Thyroid gland (tissue), 4 donors: ENCODE measurements at regions not wholly inside any gene's neighbourhood (a gene's known extent, or its start where the extent isn't known, plus 50 kb on each side); places are given as distances from the start of the nearest gene placed in this dataset.
"Not testable (repeated sequence)": the region's sequence is repeated elsewhere in the genome, so short reads cannot be mapped to it uniquely, and the experiment has no call there.

Experiments
- DNase-seq, 2 donors: peaks; one replicate each; pipeline ENCODE4 v3.0.0-alpha.2; 2019
- H3K27ac ChIP-seq, 3 donors: fragments of 200-600 bp; sonication (generic); 1 replicate in 2 of 3; 2 replicates in 1 of 3; pipeline ENCODE4 v1.5.1; 2016 to 2019; ENCODE audit warnings: mild to moderate bottlenecking in 1 of 3, moderate library complexity in 1 of 3
- H3K27me3 ChIP-seq: fragments of 200-600 bp; sonication (generic); one replicate; pipeline ENCODE4 v1.5.1; 2019
- H3K36me3 ChIP-seq, 2 donors: fragments of 200-600 bp; sonication (generic); one replicate each; pipeline ENCODE4 v1.5.1; 2016 to 2019
- H3K4me1 ChIP-seq, 2 donors: fragments of 200-600 bp; sonication (generic); one replicate each; pipeline ENCODE4 v1.5.1; 2017 to 2019
- H3K4me3 ChIP-seq, 3 donors: fragments of 200-600 bp; sonication (generic); replicated peaks in 1 of 3; 1 replicate in 2 of 3; 2 replicates in 1 of 3; pipeline ENCODE4 v1.5.1; 2016; ENCODE audit warnings: mild to moderate bottlenecking in 1 of 3
- H3K9me3 ChIP-seq: fragments of 200-600 bp; sonication (generic); one replicate; pipeline ENCODE4 v1.5.1; 2017
- POLR2A ChIP-seq, 2 donors: fragments of 450-650 bp; IDR thresholded peaks; one replicate each; pipeline ENCODE4 v1.6.1; 2017; ENCODE audit warnings: antibody characterized with exemption in 2 of 2, mild to moderate bottlenecking in 2 of 2, moderate library complexity in 1 of 2
- WGBS, 2 donors: methylation state at CpG; one replicate each; pipeline ENCODE4 v1.1.5; 2017; 5-methylcytosine and 5-hydroxymethylcytosine counted together
- intact Hi-C: fragments of 100-400 bp; cut with DNase I; formaldehyde crosslinking; loops from one replicate; pipeline ENCODE4 v1.15.1; 2023
- TF ChIP-seq, protein P1 (sequence below), 6 experiments: fragments of 200-600 bp in 3 of 6; fragments of 450-650 bp in 3 of 6; sonication (generic) in 3 of 6; IDR thresholded peaks; one replicate each; pipeline ENCODE4 v1.5.1; 2016 to 2019; ENCODE audit warnings: antibody characterized with exemption in 6 of 6, mild to moderate bottlenecking in 2 of 6, inconsistent platforms in 1 of 6, moderate library complexity in 1 of 6

- DNase-seq: no peak
- Histone ChIP-seq H3K4me3 (no peak overlapping the region), H3K36me3 (no peaks in the 10 kb centered on the region), H3K9me3 (no peaks in the 10 kb centered on the region), H3K4me1 (no peaks in the 10 kb centered on the region), H3K27ac (no peak overlapping the region), H3K27me3 (no peaks in the 10 kb centered on the region)
- TF ChIP-seq, protein P1, sequence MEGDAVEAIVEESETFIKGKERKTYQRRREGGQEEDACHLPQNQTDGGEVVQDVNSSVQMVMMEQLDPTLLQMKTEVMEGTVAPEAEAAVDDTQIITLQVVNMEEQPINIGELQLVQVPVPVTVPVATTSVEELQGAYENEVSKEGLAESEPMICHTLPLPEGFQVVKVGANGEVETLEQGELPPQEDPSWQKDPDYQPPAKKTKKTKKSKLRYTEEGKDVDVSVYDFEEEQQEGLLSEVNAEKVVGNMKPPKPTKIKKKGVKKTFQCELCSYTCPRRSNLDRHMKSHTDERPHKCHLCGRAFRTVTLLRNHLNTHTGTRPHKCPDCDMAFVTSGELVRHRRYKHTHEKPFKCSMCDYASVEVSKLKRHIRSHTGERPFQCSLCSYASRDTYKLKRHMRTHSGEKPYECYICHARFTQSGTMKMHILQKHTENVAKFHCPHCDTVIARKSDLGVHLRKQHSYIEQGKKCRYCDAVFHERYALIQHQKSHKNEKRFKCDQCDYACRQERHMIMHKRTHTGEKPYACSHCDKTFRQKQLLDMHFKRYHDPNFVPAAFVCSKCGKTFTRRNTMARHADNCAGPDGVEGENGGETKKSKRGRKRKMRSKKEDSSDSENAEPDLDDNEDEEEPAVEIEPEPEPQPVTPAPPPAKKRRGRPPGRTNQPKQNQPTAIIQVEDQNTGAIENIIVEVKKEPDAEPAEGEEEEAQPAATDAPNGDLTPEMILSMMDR (IDR thresholded peaks at IDR 0.05): no peak
- no peak for TF ChIP-seq POLR2A (IDR thresholded peaks at IDR 0.05)
- intact Hi-C loops: no loop called here
- WGBS, 2 donors: 91 to 92% methylated on average over 3 of the region's 3 CpGs
Observed at GRCh38 chr10:35972275-35972674, 330.2 kb upstream of the FZD8 start.

DNA sequence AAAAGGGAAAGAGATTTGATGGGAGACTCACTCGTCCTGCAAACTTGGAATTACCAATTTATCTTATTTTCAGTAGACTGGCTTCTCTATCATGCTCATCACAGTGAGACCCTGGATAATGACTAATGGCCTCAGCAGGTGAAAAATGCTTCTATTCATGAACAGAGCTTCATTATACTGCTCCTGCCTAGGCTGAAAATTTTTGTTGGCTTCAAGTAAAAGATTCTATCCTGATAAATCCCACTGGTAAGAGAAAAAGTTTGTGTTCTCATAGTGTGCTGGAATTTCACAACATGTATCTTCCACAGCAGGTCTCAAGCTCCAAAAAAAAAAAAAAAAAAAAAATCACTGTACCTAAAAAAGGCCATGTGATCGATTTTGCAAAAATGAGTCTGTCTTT, 329.3 kb upstream of the FZD8 start:
- Histone ChIP-seq H3K36me3 (no peaks in the 10 kb centered on the region), H3K27me3 (no peaks in the 10 kb centered on the region), H3K4me3 (no peak overlapping the region), H3K4me1 (no peaks in the 10 kb centered on the region), H3K27ac (no peak overlapping the region), H3K9me3 (no peaks in the 10 kb centered on the region)
- 84 to 95% methylated on average over 2 of the region's 2 CpGs for WGBS, 2 donors
- TF ChIP-seq, protein P1 (IDR thresholded peaks at IDR 0.05): no peak
- TF ChIP-seq POLR2A (IDR thresholded peaks at IDR 0.05): no peak
- DNase-seq: no peak
- intact Hi-C loops: no loop called here

DNA sequence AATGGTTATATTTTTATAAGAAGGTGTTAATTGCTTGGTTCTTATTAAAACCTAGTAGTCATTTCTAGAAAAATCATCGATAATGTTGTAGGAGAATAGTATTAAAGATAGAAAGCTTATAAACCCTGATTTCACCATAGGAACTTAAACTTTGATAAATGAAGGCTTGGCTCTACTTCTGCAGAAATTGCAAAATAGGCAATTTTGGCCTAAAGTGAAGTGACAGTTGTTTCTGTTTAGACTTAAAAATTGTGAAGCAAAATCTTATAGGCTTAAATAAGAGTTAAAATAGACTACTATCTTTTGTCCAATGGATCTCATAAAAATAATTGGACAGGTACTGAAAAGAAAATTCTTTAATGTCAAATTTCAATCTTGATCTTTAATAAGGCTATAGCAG, 321.6 kb upstream of the FZD8 start:
- no peaks in the 10 kb centered on the region for H3K9me3 ChIP-seq
- 87 to 89% methylated on average over 1 of the region's 1 CpG for WGBS, 2 donors
- intact Hi-C loops: no loop called here
- no peaks in the 10 kb centered on the region for H3K36me3 ChIP-seq
- H3K4me3 ChIP-seq: no peak overlapping the region
- no peaks in the 10 kb centered on the region for H3K27me3 ChIP-seq
- no peak overlapping the region for H3K27ac ChIP-seq
- DNase-seq: no peak
- TF ChIP-seq, protein P1 (IDR thresholded peaks at IDR 0.05): no peak
- no peak for TF ChIP-seq POLR2A (IDR thresholded peaks at IDR 0.05)
- H3K4me1 ChIP-seq: peaks cover 4 to 11% of the 10 kb centered on the region in 2 donors

DNA sequence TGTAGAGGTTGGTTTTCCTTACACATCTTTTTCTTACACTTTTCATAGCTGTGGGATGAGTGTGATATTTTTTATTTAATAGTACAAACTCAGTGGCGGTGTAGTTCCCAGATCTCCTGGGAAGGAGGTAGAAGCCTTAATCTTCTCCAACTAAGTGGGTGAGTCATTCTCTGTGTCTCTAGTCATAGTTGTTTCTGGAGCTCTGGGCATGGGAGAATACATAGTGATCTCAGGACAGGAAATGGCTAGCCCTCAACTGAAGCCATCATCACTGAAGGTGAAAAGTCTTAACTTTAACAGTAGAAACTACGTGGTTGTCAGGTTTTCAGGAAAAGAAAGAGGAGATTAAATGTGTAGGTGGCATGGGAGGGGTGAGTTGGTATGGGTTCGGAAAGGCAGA, 319.4 kb upstream of the FZD8 start:
- H3K27me3 ChIP-seq: no peaks in the 10 kb centered on the region
- intact Hi-C loops: no loop called here
- H3K4me3 ChIP-seq: no peak overlapping the region
- no peaks in the 10 kb centered on the region for H3K36me3 ChIP-seq
- WGBS, 2 donors: 89 to 98% methylated on average over 3 of the region's 3 CpGs
- no peak for TF ChIP-seq POLR2A (IDR thresholded peaks at IDR 0.05)
- TF ChIP-seq, protein P1 (IDR thresholded peaks at IDR 0.05): no peak
- H3K9me3 ChIP-seq: no peaks in the 10 kb centered on the region
- peaks cover 7 to 19% of the 10 kb centered on the region in 2 donors for H3K4me1 ChIP-seq
- no peak for DNase-seq
- no peak overlapping the region for H3K27ac ChIP-seq

GRCh38 chr10:35959252-35959651, 317.2 kb upstream of the FZD8 start:
- intact Hi-C loops: no loop called here
- Histone ChIP-seq H3K4me3 (no peak overlapping the region), H3K27me3 (no peaks in the 10 kb centered on the region), H3K4me1 (peaks cover 7 to 19% of the 10 kb centered on the region in 2 donors), H3K36me3 (no peaks in the 10 kb centered on the region), H3K9me3 (no peaks in the 10 kb centered on the region), H3K27ac (no peak overlapping the region)
- TF ChIP-seq POLR2A (IDR thresholded peaks at IDR 0.05): no peak
- TF ChIP-seq, protein P1 (IDR thresholded peaks at IDR 0.05): no peak
- no peak for DNase-seq
- 50 to 58% methylated on average over 7 of the region's 7 CpGs for WGBS, 2 donors

- DNase-seq, H3K27ac ChIP-seq, H3K27me3 ChIP-seq, H3K36me3 ChIP-seq, H3K4me3 ChIP-seq, H3K9me3 ChIP-seq, intact Hi-C loops: not testable (repeated sequence)
- H3K4me1 ChIP-seq: peaks cover 7 to 19% of the 10 kb centered on the region in 2 donors
Observed at GRCh38 chr10:35958609-35959008, 316.5 kb upstream of the FZD8 start.
